ENCODE measurements at regions not wholly inside any gene's neighbourhood (a gene's known extent, or its start where the extent isn't known, plus 50 kb on each side); places are given as distances from the start of the nearest gene placed in this dataset.
A peak's percentile ranks its signal among the peaks of the same experiment; 100 is the strongest.

DNA sequence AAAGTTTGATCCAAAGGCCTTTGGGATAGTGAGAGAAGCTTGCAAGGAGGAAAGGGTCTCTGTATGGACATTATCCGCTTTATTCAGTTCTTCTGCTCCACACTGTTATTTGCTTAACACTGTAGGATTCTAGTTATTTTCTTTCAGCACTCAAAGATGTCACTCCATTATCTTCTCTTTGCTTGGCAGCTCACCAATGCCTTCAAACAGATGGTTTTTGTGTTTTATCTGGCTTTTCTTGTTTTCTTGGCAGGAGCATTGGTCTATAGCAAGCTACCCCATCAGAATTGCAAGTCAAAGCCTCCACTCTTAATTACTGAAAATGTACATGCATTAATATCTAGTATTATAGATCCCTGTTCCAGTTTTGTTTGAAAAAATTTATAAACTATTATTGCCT is 138.8 kb downstream of the EVA1A start (continued):
- TF ChIP-seq, protein P1, sequence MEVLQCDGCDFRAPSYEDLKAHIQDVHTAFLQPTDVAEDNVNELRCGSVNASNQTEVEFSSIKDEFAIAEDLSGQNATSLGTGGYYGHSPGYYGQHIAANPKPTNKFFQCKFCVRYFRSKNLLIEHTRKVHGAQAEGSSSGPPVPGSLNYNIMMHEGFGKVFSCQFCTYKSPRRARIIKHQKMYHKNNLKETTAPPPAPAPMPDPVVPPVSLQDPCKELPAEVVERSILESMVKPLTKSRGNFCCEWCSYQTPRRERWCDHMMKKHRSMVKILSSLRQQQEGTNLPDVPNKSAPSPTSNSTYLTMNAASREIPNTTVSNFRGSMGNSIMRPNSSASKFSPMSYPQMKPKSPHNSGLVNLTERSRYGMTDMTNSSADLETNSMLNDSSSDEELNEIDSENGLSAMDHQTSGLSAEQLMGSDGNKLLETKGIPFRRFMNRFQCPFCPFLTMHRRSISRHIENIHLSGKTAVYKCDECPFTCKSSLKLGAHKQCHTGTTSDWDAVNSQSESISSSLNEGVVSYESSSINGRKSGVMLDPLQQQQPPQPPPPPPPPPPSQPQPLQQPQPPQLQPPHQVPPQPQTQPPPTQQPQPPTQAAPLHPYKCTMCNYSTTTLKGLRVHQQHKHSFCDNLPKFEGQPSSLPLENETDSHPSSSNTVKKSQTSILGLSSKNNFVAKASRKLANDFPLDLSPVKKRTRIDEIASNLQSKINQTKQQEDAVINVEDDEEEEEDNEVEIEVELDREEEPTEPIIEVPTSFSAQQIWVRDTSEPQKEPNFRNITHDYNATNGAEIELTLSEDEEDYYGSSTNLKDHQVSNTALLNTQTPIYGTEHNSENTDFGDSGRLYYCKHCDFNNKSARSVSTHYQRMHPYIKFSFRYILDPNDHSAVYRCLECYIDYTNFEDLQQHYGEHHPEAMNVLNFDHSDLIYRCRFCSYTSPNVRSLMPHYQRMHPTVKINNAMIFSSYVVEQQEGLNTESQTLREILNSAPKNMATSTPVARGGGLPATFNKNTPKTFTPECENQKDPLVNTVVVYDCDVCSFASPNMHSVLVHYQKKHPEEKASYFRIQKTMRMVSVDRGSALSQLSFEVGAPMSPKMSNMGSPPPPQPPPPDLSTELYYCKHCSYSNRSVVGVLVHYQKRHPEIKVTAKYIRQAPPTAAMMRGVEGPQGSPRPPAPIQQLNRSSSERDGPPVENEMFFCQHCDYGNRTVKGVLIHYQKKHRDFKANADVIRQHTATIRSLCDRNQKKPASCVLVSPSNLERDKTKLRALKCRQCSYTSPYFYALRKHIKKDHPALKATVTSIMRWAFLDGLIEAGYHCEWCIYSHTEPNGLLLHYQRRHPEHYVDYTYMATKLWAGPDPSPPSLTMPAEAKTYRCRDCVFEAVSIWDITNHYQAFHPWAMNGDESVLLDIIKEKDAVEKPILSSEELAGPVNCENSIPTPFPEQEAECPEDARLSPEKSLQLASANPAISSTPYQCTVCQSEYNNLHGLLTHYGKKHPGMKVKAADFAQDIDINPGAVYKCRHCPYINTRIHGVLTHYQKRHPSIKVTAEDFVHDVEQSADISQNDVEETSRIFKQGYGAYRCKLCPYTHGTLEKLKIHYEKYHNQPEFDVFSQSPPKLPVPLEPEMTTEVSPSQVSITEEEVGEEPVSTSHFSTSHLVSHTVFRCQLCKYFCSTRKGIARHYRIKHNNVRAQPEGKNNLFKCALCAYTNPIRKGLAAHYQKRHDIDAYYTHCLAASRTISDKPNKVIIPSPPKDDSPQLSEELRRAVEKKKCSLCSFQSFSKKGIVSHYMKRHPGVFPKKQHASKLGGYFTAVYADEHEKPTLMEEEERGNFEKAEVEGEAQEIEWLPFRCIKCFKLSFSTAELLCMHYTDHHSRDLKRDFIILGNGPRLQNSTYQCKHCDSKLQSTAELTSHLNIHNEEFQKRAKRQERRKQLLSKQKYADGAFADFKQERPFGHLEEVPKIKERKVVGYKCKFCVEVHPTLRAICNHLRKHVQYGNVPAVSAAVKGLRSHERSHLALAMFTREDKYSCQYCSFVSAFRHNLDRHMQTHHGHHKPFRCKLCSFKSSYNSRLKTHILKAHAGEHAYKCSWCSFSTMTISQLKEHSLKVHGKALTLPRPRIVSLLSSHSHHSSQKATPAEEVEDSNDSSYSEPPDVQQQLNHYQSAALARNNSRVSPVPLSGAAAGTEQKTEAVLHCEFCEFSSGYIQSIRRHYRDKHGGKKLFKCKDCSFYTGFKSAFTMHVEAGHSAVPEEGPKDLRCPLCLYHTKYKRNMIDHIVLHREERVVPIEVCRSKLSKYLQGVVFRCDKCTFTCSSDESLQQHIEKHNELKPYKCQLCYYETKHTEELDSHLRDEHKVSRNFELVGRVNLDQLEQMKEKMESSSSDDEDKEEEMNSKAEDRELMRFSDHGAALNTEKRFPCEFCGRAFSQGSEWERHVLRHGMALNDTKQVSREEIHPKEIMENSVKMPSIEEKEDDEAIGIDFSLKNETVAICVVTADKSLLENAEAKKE (CRISPR knock-in tag; IDR thresholded peaks at IDR 0.05): no peak
- TF ChIP-seq STAT1 (IDR thresholded peaks at IDR 0.05; ENCODE audit: unreplicated experiment) (no peak), JUNB (IDR thresholded peaks at IDR 0.05; ENCODE audit: unreplicated experiment) (no peak)

DNA sequence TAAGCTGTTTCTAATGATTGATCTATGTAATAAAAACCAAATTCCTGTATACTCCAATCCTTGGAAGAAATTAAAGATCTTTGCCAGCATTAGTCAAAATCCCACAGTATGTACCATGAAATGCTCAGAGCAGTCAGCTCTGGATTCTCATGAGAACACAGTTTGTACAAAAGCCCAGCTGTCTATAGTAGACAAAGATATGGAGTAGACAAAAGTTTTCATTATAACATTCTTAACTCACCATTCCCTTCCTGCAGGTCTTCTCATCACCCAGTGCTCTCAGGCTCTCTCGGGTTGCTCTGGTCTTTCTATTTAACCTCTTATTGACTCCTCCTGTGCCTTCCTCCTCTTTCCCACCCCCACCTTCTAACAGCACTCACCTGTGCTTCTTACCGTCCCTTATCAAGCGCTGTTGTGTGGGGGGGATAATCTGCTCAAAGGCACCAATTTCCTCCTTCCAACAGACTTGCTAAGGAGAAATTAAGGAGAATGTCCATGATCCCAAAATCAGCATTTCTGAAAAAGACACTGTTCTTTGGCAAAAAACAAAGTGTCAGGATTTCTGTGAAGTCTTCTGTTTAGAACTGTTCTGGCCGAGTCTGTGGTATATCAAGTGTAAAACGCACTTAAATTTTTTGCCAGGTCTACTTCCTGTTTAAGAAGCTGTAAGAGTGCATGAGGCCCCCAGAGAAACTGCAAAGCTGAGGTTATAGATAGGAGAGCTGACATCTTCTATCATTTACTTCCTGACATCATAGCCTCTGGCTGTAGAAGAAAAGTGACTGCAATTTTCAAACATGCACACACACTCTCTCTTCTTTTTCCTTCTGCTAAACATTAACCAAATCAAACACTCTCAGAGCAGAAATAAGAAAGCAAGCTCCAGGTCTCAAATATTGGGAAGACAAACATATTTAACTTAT is 144.1 kb downstream of the EVA1A start:
- Histone ChIP-seq H3F3A (replicated peaks; ENCODE audit: low read depth) (no peaks in the 10 kb centered on the region), H3K9me2 (ENCODE audit: insufficient read depth) (no peaks in the 10 kb centered on the region), H2AFZ (peak overlapping the region; percentile 85; the same call in 1 of the 2 replicates), H3K36me3 (ENCODE audit: insufficient read depth) (no peaks in the 10 kb centered on the region), H4K20me1 (replicated peaks; ENCODE audit: insufficient read depth) (no peaks in the 10 kb centered on the region), H3K4me3 (no peak overlapping the region), H3K27ac (ENCODE audit: low read depth) (no peak overlapping the region), H3K27me3 (ENCODE audit: insufficient read depth) (no peaks in the 10 kb centered on the region), H3K79me2 (replicated peaks; ENCODE audit: insufficient read depth) (no peaks in the 10 kb centered on the region), H3K4me2 (no peak overlapping the region), H3K4me1 (ENCODE audit: insufficient read depth) (peaks cover 7% of the 10 kb centered on the region; the same call in 1 of the 2 replicates)
- no peak overlapping the region for H3K27ac Mint-ChIP-seq
- no peaks in the 10 kb centered on the region for H3K9me3 Mint-ChIP-seq
- no peaks in the 10 kb centered on the region for H3K36me3 Mint-ChIP-seq (ENCODE audit: low read depth)
- TF ChIP-seq STAT1 (IDR thresholded peaks at IDR 0.05; ENCODE audit: unreplicated experiment) (no peak), ZNF331 (CRISPR knock-in tag; IDR thresholded peaks at IDR 0.05; ENCODE audit: low read depth) (no peak), NANOG (IDR thresholded peaks at IDR 0.05; ENCODE audit: borderline replicate concordance) (no peak), EZH2 (IDR thresholded peaks at IDR 0.05; ENCODE audit: low read depth, unreplicated experiment) (no peak), CREB1 (CRISPR knock-in tag; IDR thresholded peaks at IDR 0.05; ENCODE audit: low read depth) (no peak), ZNF114 (CRISPR knock-in tag; IDR thresholded peaks at IDR 0.05) (no peak), JUNB (IDR thresholded peaks at IDR 0.05; ENCODE audit: unreplicated experiment) (no peak)
- TF ChIP-seq, protein P2, sequence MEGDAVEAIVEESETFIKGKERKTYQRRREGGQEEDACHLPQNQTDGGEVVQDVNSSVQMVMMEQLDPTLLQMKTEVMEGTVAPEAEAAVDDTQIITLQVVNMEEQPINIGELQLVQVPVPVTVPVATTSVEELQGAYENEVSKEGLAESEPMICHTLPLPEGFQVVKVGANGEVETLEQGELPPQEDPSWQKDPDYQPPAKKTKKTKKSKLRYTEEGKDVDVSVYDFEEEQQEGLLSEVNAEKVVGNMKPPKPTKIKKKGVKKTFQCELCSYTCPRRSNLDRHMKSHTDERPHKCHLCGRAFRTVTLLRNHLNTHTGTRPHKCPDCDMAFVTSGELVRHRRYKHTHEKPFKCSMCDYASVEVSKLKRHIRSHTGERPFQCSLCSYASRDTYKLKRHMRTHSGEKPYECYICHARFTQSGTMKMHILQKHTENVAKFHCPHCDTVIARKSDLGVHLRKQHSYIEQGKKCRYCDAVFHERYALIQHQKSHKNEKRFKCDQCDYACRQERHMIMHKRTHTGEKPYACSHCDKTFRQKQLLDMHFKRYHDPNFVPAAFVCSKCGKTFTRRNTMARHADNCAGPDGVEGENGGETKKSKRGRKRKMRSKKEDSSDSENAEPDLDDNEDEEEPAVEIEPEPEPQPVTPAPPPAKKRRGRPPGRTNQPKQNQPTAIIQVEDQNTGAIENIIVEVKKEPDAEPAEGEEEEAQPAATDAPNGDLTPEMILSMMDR (conservative IDR thresholded peaks at IDR 0.05; ENCODE audit: low read depth in 2 of 2): no peak
- H3K27me3 Mint-ChIP-seq (ENCODE audit: insufficient read depth, low read depth, poor library complexity): no peaks in the 10 kb centered on the region
- H3K4me1 Mint-ChIP-seq: peaks cover 9% of the 10 kb centered on the region
- DNase-seq (ENCODE audit: low spot score): no peak
- peak; percentile 72 for ATAC-seq
- H3K4me3 Mint-ChIP-seq: no peak overlapping the region

All from GM23338 (cell line).